ENCODE measurements at regions not wholly inside any gene's neighbourhood (a gene's known extent, or its start where the extent isn't known, plus 50 kb on each side); places are given as distances from the start of the nearest gene placed in this dataset.
"Not testable (repeated sequence)": the region's sequence is repeated elsewhere in the genome, so short reads cannot be mapped to it uniquely, and the experiment has no call there.

GRCh38 chr7:112987171-112987570 is 99.5 kb downstream of the GPR85 start:
- intact Hi-C loops (cut with DNase I), result no loop called here
- Histone ChIP-seq H3K36me3 (no peaks in the 10 kb centered on the region), H3K27me3 (ENCODE audit: low read depth) (no peaks in the 10 kb centered on the region), H3K27ac (no peak overlapping the region), H3K9me3 (no peaks in the 10 kb centered on the region), H3K4me3 (no peak overlapping the region), H3K4me1 (no peaks in the 10 kb centered on the region)
- TF ChIP-seq CTCF (IDR thresholded peaks at IDR 0.05), result no peak
- ATAC-seq (no peak), DNase-seq (no peak)

GRCh38 chr7:112986256-112987031 is 100.2 kb downstream of the GPR85 start:
- no peak for TF ChIP-seq CTCF (IDR thresholded peaks at IDR 0.05)
- Histone ChIP-seq H3K4me1 (no peaks in the 10 kb centered on the region), H3K27me3 (ENCODE audit: low read depth) (no peaks in the 10 kb centered on the region), H3K9me3 (no peaks in the 10 kb centered on the region), H3K4me3 (no peak overlapping the region), H3K27ac (no peak overlapping the region), H3K36me3 (no peaks in the 10 kb centered on the region)
- intact Hi-C loops (cut with DNase I), result no loop called here
- no peak for DNase-seq
- no peak for ATAC-seq

- no peak for ATAC-seq
- no peaks in the 10 kb centered on the region for H3K4me1 ChIP-seq
- DNase-seq, result no peak
- H3K4me3 ChIP-seq, result no peak overlapping the region
- H3K27me3 ChIP-seq (ENCODE audit: low read depth), result no peaks in the 10 kb centered on the region
- TF ChIP-seq CTCF (IDR thresholded peaks at IDR 0.05), result no peak
- no peaks in the 10 kb centered on the region for H3K36me3 ChIP-seq
- H3K27ac ChIP-seq, result no peak overlapping the region
- intact Hi-C loops (cut with DNase I), result no loop called here
- no peaks in the 10 kb centered on the region for H3K9me3 ChIP-seq
These were observed 101.1 kb downstream of the GPR85 start for GRCh38 chr7:112985377-112985987.

GRCh38 chr7:112982441-112983063 is 104.1 kb downstream of the GPR85 start:
- no peak for ATAC-seq
- TF ChIP-seq CTCF (IDR thresholded peaks at IDR 0.05), result no peak
- Histone ChIP-seq H3K4me3 (no peak overlapping the region), H3K27ac (no peak overlapping the region), H3K9me3 (no peaks in the 10 kb centered on the region), H3K27me3 (ENCODE audit: low read depth) (no peaks in the 10 kb centered on the region), H3K4me1 (no peaks in the 10 kb centered on the region), H3K36me3 (no peaks in the 10 kb centered on the region)
- intact Hi-C loops (cut with DNase I), result no loop called here
- no peak for DNase-seq

- no peak for TF ChIP-seq CTCF (IDR thresholded peaks at IDR 0.05)
- intact Hi-C loops (cut with DNase I), result no loop called here
- no peak overlapping the region for H3K4me3 ChIP-seq
- H3K27ac ChIP-seq, result no peak overlapping the region
- H3K4me1 ChIP-seq, result no peaks in the 10 kb centered on the region
- no peaks in the 10 kb centered on the region for H3K36me3 ChIP-seq
- H3K9me3 ChIP-seq, result no peaks in the 10 kb centered on the region
- H3K27me3 ChIP-seq (ENCODE audit: low read depth), result no peaks in the 10 kb centered on the region
- ATAC-seq (no peak), DNase-seq (no peak)
These were observed 104.7 kb downstream of the GPR85 start for GRCh38 chr7:112981966-112982365.

- intact Hi-C loops (cut with DNase I); H3K4me1 ChIP-seq; H3K36me3 ChIP-seq; H3K27me3 ChIP-seq (ENCODE audit: low read depth); H3K27ac ChIP-seq; DNase-seq; H3K4me3 ChIP-seq; H3K9me3 ChIP-seq; ATAC-seq: not testable (repeated sequence)
These were observed 107.6 kb downstream of the GPR85 start for GRCh38 chr7:112979055-112979454.

GRCh38 chr7:112977244-112977955 is 109.2 kb downstream of the GPR85 start:
- H3K27ac ChIP-seq; ATAC-seq; H3K9me3 ChIP-seq; H3K4me1 ChIP-seq; DNase-seq; H3K4me3 ChIP-seq; intact Hi-C loops (cut with DNase I); H3K36me3 ChIP-seq; H3K27me3 ChIP-seq (ENCODE audit: low read depth): not testable (repeated sequence)

Measured in lower lobe of right lung (tissue), 2 donors.